GM10266 (cell line): ENCODE measurements at regions not wholly inside any gene's neighbourhood (a gene's known extent, or its start where the extent isn't known, plus 50 kb on each side); places are given as distances from the start of the nearest gene placed in this dataset.
"Not testable (repeated sequence)": the region's sequence is repeated elsewhere in the genome, so short reads cannot be mapped to it uniquely, and the experiment has no call there.

Experiments used
- DNase-seq: peaks from one replicate; pipeline ENCODE4 v3.0.0; 2012; ENCODE audit errors: extremely low spot score
- CTCF ChIP-seq: IDR thresholded peaks from 2 replicates; pipeline ENCODE4 v1.5.1; 2012; ENCODE audit warnings: mild to moderate bottlenecking, low read depth; ENCODE audit not compliant: control insufficient read depth, insufficient read depth; ENCODE audit errors: missing control alignments

GRCh38 chr17:68097161-68097805, 61.7 kb downstream of the KPNA2 start:
- TF ChIP-seq CTCF: no peak
- DNase-seq: no peak

- DNase-seq: not testable (repeated sequence)
Observed at GRCh38 chr17:68099341-68099753, 63.8 kb downstream of the KPNA2 start.

- no peak for DNase-seq
Observed at GRCh38 chr17:68100000-68100641, 64.6 kb downstream of the KPNA2 start.

GRCh38 chr17:68101075-68101986, 65.8 kb downstream of the KPNA2 start:
- no peak for TF ChIP-seq CTCF
- DNase-seq: peak; percentile 93

More at GRCh38 chr17:68100000-68100641, 64.6 kb downstream of the KPNA2 start:
- TF ChIP-seq CTCF: no peak

GRCh38 chr17:68101987-68102314, 66.4 kb downstream of the KPNA2 start:
- DNase-seq: no peak
- no peak for TF ChIP-seq CTCF

- DNase-seq: no peak
- no peak for TF ChIP-seq CTCF
Observed at GRCh38 chr17:68102318-68102758, 66.8 kb downstream of the KPNA2 start.

- TF ChIP-seq CTCF: no peak
- DNase-seq: no peak
Observed at GRCh38 chr17:68103148-68103547, 67.6 kb downstream of the KPNA2 start.
